MCF 10A (cell line): ENCODE measurements at regions not wholly inside any gene's neighbourhood (a gene's known extent, or its start where the extent isn't known, plus 50 kb on each side); places are given as distances from the start of the nearest gene placed in this dataset.

Source experiments
- BruUV-seq: library from RNA; stranded (reverse); fragments of 400-500 nt; replicated peaks from 2 replicates; lab custom pipeline; 2021; lab: Mats Ljungman, UMichigan
- CTCF ChIA-PET: fragments of 300-600 bp; sonication (Branson Sonifier 250); formaldehyde crosslinking; extraction: SDS; loops from one replicate; lab custom pipeline; 2021; ENCODE audit warnings: antibody characterized with exemption, inconsistent platforms; lab: Yijun Ruan, JAX
- POLR2A ChIA-PET: fragments of 300-600, 350-650 bp; sonication (Branson Sonifier 250); formaldehyde crosslinking; extraction: SDS; loops from one replicate; lab custom pipeline; 2020; ENCODE audit warnings: antibody characterized with exemption, inconsistent platforms; lab: Yijun Ruan, JAX
- DNase-seq: peaks from one replicate; pipeline ENCODE4 v3.0.0-alpha.2; 2018; ENCODE audit not compliant: unreplicated experiment
- H3K27ac Mint-ChIP-seq: one replicate; pipeline ENCODE4 v1.8.0; 2022; ENCODE audit warnings: mild to moderate bottlenecking, low read depth, mixed read lengths; ENCODE audit not compliant: unreplicated experiment
- H3K27me3 Mint-ChIP-seq: one replicate; pipeline ENCODE4 v1.8.0; 2022; ENCODE audit warnings: mixed read lengths; ENCODE audit not compliant: insufficient read depth, unreplicated experiment
- H3K36me3 Mint-ChIP-seq: one replicate; pipeline ENCODE4 v1.8.0; 2022; ENCODE audit warnings: mild to moderate bottlenecking, moderate library complexity, mixed read lengths; ENCODE audit not compliant: insufficient read depth, unreplicated experiment
- H3K4me1 Mint-ChIP-seq: one replicate; pipeline ENCODE4 v1.8.0; 2022; ENCODE audit warnings: mixed read lengths; ENCODE audit not compliant: insufficient read depth, unreplicated experiment
- H3K4me3 Mint-ChIP-seq: one replicate; pipeline ENCODE4 v1.8.0; 2022; ENCODE audit warnings: mild to moderate bottlenecking, moderate library complexity, mixed read lengths; ENCODE audit not compliant: unreplicated experiment
- H3K9me3 Mint-ChIP-seq: one replicate; pipeline ENCODE4 v1.8.0; 2022; ENCODE audit warnings: mixed read lengths; ENCODE audit not compliant: unreplicated experiment
- CTCF ChIP-seq: fragments of 200-600 bp; IDR thresholded peaks from one replicate; pipeline ENCODE4 v1.8.0; 2022; ENCODE audit warnings: antibody characterized with exemption, mild to moderate bottlenecking; ENCODE audit not compliant: unreplicated experiment
- intact Hi-C: fragments of 100-400 bp; cut with micrococcal nuclease; formaldehyde crosslinking; loops from 2 replicates; pipeline ENCODE4 v1.14.1; 2022

- DNase-seq, result no peak
- BruUV-seq, result no TSS peak
- H3K4me1 Mint-ChIP-seq, result no peaks in the 10 kb centered on the region
- H3K27me3 Mint-ChIP-seq, result no peaks in the 10 kb centered on the region
- ChIA-PET POLR2A (no interaction called here), CTCF (interaction anchor here (0.5 kb wide), 1 partner anchor 72 kb away, joined by 3 read pairs; no protein-coding TSS in a partner anchor)
- no peak overlapping the region for H3K27ac Mint-ChIP-seq
- no peaks in the 10 kb centered on the region for H3K36me3 Mint-ChIP-seq
- no peak for TF ChIP-seq CTCF
- no peak overlapping the region for H3K4me3 Mint-ChIP-seq
- intact Hi-C loops, result no loop called here
- H3K9me3 Mint-ChIP-seq, result peaks cover 8% of the 10 kb centered on the region
These were observed 180.3 kb downstream of the AXIN2 start for GRCh38 chr17:65381152-65381551.

- CTCF ChIA-PET, result no interaction called here
- H3K9me3 Mint-ChIP-seq, result no peaks in the 10 kb centered on the region
- POLR2A ChIA-PET, result interaction anchor here (0.7 to 1.2 kb wide), 2 partner anchors 12 to 710 kb away, joined by 3 read pairs; no protein-coding TSS in a partner anchor
- DNase-seq, result no peak
- intact Hi-C loops, result no loop called here
- no peaks in the 10 kb centered on the region for H3K4me1 Mint-ChIP-seq
- TF ChIP-seq CTCF, result no peak
- H3K27ac Mint-ChIP-seq, result no peak overlapping the region
- H3K36me3 Mint-ChIP-seq, result no peaks in the 10 kb centered on the region
- no peaks in the 10 kb centered on the region for H3K27me3 Mint-ChIP-seq
- BruUV-seq, result no TSS peak
- H3K4me3 Mint-ChIP-seq, result no peak overlapping the region
These were observed 186.5 kb downstream of the AXIN2 start for GRCh38 chr17:65374966-65375365.

GRCh38 chr17:65371702-65372101 lies 189.7 kb downstream of the AXIN2 start:
- no peaks in the 10 kb centered on the region for H3K27me3 Mint-ChIP-seq
- no peak overlapping the region for H3K4me3 Mint-ChIP-seq
- CTCF ChIA-PET, result no interaction called here
- no peak for TF ChIP-seq CTCF
- intact Hi-C loops, result no loop called here
- no TSS peak for BruUV-seq
- H3K4me1 Mint-ChIP-seq, result no peaks in the 10 kb centered on the region
- H3K27ac Mint-ChIP-seq, result no peak overlapping the region
- POLR2A ChIA-PET, result no interaction called here
- no peak for DNase-seq
- no peaks in the 10 kb centered on the region for H3K9me3 Mint-ChIP-seq
- no peaks in the 10 kb centered on the region for H3K36me3 Mint-ChIP-seq

- CTCF ChIA-PET, result no interaction called here
- Mint-ChIP-seq H3K9me3 (no peaks in the 10 kb centered on the region), H3K27ac (no peak overlapping the region), H3K36me3 (no peaks in the 10 kb centered on the region), H3K27me3 (no peaks in the 10 kb centered on the region), H3K4me3 (no peak overlapping the region), H3K4me1 (no peaks in the 10 kb centered on the region)
- POLR2A ChIA-PET, result interaction anchor here (0.6 kb wide), 1 partner anchor 86 kb away, joined by 3 read pairs; no protein-coding TSS in a partner anchor
- TF ChIP-seq CTCF, result no peak
- no TSS peak for BruUV-seq
- no peak for DNase-seq
- intact Hi-C loops, result no loop called here
These were observed 190.7 kb downstream of the AXIN2 start for GRCh38 chr17:65370669-65371131.
